Keratinocyte (primary cell): ENCODE measurements at regions not wholly inside any gene's neighbourhood (a gene's known extent, or its start where the extent isn't known, plus 50 kb on each side); places are given as distances from the start of the nearest gene placed in this dataset.
A peak's percentile ranks its signal among the peaks of the same experiment; 100 is the strongest.

Experiments
- DNase-seq: peaks from one replicate; pipeline ENCODE4 v3.0.0-alpha.2; 2011; ENCODE audit warnings: low read depth, missing footprints, low spot score
- FAIRE-seq: peaks from 2 replicates; lab custom pipeline; 2011; peaks lifted over from hg19 to GRCh38; lab: Jason Lieb, UNC
- H2AFZ ChIP-seq: 2 replicates; pipeline ENCODE4 v1.6.0; 2012; ENCODE audit warnings: low read length, control low read depth, inconsistent platforms; ENCODE audit not compliant: control insufficient read depth
- H3K27ac ChIP-seq: 2 replicates; pipeline ENCODE4 v1.5.1; 2011; ENCODE audit warnings: low read length; ENCODE audit not compliant: control insufficient read depth, insufficient read depth
- H3K27me3 ChIP-seq: 3 replicates; pipeline ENCODE4 v1.6.0; 2011; ENCODE audit warnings: low read length; ENCODE audit not compliant: control insufficient read depth, insufficient read depth; ENCODE audit errors: extremely low read depth
- H3K36me3 ChIP-seq, 2 experiments: 2 replicates in 1 of 2; 3 replicates in 1 of 2; pipeline ENCODE4 v1.5.1; 2011; ENCODE audit warnings: low read length in 2 of 2, mild to moderate bottlenecking in 1 of 2; ENCODE audit not compliant: control insufficient read depth in 2 of 2, insufficient read depth in 2 of 2; ENCODE audit errors: extremely low read depth in 1 of 2
- H3K4me1 ChIP-seq: 3 replicates; pipeline ENCODE4 v1.5.1; 2011; ENCODE audit warnings: low read length; ENCODE audit not compliant: control insufficient read depth, insufficient read depth; ENCODE audit errors: extremely low read depth
- H3K4me2 ChIP-seq: 3 replicates; pipeline ENCODE4 v1.6.0; 2011; ENCODE audit warnings: low read depth, low read length; ENCODE audit not compliant: control insufficient read depth, insufficient read depth; ENCODE audit errors: extremely low read depth
- H3K4me3 ChIP-seq, 3 experiments: fragments of 200-600 bp in 1 of 3; sonication (generic) in 1 of 3; 2 replicates in 2 of 3; 3 replicates in 1 of 3; pipeline ENCODE4 v1.5.1; 2011 to 2016; ENCODE audit warnings: low read length in 3 of 3, mild to moderate bottlenecking in 3 of 3, control low read depth in 2 of 3, inconsistent platforms in 1 of 3, low read depth in 1 of 3, mixed read lengths in 1 of 3, mixed run types in 1 of 3, moderate library complexity in 1 of 3; ENCODE audit not compliant: control insufficient read depth in 2 of 3, insufficient read depth in 2 of 3; ENCODE audit errors: extremely low read depth in 1 of 3
- H3K79me2 ChIP-seq: 2 replicates; pipeline ENCODE4 v1.6.0; 2012; ENCODE audit warnings: low read length; ENCODE audit not compliant: control insufficient read depth, insufficient read depth
- H3K9ac ChIP-seq: 3 replicates; pipeline ENCODE4 v1.6.0; 2011; ENCODE audit warnings: low read length; ENCODE audit not compliant: control insufficient read depth, insufficient read depth; ENCODE audit errors: extremely low read depth
- H3K9me1 ChIP-seq: 3 replicates; pipeline ENCODE4 v1.6.0; 2011; ENCODE audit warnings: low read length; ENCODE audit not compliant: control insufficient read depth, insufficient read depth; ENCODE audit errors: extremely low read depth
- H3K9me3 ChIP-seq: 2 replicates; pipeline ENCODE4 v1.5.1; 2012; ENCODE audit warnings: low read depth, low read length; ENCODE audit not compliant: control insufficient read depth
- H4K20me1 ChIP-seq: 3 replicates; pipeline ENCODE4 v1.6.0; 2011; ENCODE audit warnings: low read length; ENCODE audit not compliant: control insufficient read depth, insufficient read depth; ENCODE audit errors: extremely low read depth
- EZH2 ChIP-seq: IDR thresholded peaks from one replicate; pipeline ENCODE4 v1.6.1; 2012; ENCODE audit warnings: inconsistent platforms, mild to moderate bottlenecking, low read length, moderate library complexity
- dilution Hi-C: fragments of 300-500 bp; cut with MboI; formaldehyde crosslinking; loops from one replicate; pipeline ENCODE4 v1.7.0; 2020; ENCODE audit warnings: low sequenced_read_pairs; ENCODE audit not compliant: extremely low pct_ligation_motif_present
- TF ChIP-seq, protein P1 (sequence below), 3 experiments: IDR thresholded peaks in 1 of 3; conservative IDR thresholded peaks in 1 of 3; optimal IDR thresholded peaks in 1 of 3; 2 replicates in 2 of 3; 3 replicates in 1 of 3; pipeline versions ENCODE3 to v1.5.1; 2011; ENCODE audit warnings: low read length in 3 of 3, mild to moderate bottlenecking in 3 of 3, moderate library complexity in 2 of 3, control low read depth in 1 of 3, inconsistent platforms in 1 of 3; ENCODE audit not compliant: insufficient read depth in 2 of 3; ENCODE audit errors: extremely low read depth in 1 of 3

- peak; percentile 61 for DNase-seq
- peak overlapping the region; percentile 55 for H3K27ac ChIP-seq
Observed at GRCh38 chr6:145483191-145483996, 251.9 kb downstream of the EPM2A start.

GRCh38 chr6:145485288-145485687 is 250.0 kb downstream of the EPM2A start:
- dilution Hi-C loops = no loop called here

More at GRCh38 chr6:145483191-145483996, 251.9 kb downstream of the EPM2A start:
- dilution Hi-C loops = no loop called here
- Histone ChIP-seq H3K9ac (no peak overlapping the region), H3K9me3 (no peaks in the 10 kb centered on the region), H3K4me1 (peaks cover 16% of the 10 kb centered on the region), H3K36me3 (no peaks in the 10 kb centered on the region), H3K79me2 (no peaks in the 10 kb centered on the region), H4K20me1 (no peaks in the 10 kb centered on the region), H2AFZ (peak overlapping the region; percentile 70), H3K4me3 (peak overlapping the region in 1 of 3 experiments; percentile 52), H3K9me1 (no peaks in the 10 kb centered on the region), H3K27me3 (no peaks in the 10 kb centered on the region), H3K4me2 (peak overlapping the region; percentile 86)
- TF ChIP-seq, protein P1, sequence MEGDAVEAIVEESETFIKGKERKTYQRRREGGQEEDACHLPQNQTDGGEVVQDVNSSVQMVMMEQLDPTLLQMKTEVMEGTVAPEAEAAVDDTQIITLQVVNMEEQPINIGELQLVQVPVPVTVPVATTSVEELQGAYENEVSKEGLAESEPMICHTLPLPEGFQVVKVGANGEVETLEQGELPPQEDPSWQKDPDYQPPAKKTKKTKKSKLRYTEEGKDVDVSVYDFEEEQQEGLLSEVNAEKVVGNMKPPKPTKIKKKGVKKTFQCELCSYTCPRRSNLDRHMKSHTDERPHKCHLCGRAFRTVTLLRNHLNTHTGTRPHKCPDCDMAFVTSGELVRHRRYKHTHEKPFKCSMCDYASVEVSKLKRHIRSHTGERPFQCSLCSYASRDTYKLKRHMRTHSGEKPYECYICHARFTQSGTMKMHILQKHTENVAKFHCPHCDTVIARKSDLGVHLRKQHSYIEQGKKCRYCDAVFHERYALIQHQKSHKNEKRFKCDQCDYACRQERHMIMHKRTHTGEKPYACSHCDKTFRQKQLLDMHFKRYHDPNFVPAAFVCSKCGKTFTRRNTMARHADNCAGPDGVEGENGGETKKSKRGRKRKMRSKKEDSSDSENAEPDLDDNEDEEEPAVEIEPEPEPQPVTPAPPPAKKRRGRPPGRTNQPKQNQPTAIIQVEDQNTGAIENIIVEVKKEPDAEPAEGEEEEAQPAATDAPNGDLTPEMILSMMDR (optimal IDR thresholded peaks at IDR 0.05 in 1 of 3, IDR thresholded peaks at IDR 0.05 in 1 of 3, conservative IDR thresholded peaks at IDR 0.05 in 1 of 3; ENCODE audit: extremely low read depth in 1 of 3, insufficient read depth in 2 of 3, low read length in 3 of 3) = no peak
- no peak for TF ChIP-seq EZH2
- FAIRE-seq = peak; percentile 94

More at GRCh38 chr6:145485288-145485687, 250.0 kb downstream of the EPM2A start:
- no peak overlapping the region for H3K4me3 ChIP-seq
- no peak overlapping the region for H3K27ac ChIP-seq
- DNase-seq (no peak), FAIRE-seq (no peak)
- H3K9ac ChIP-seq = no peak overlapping the region
- no peaks in the 10 kb centered on the region for H3K79me2 ChIP-seq
- H3K4me2 ChIP-seq = no peak overlapping the region
- peaks cover 16% of the 10 kb centered on the region for H3K4me1 ChIP-seq
- H2AFZ ChIP-seq = no peak overlapping the region
- H3K27me3 ChIP-seq = no peaks in the 10 kb centered on the region
- H3K9me3 ChIP-seq = no peaks in the 10 kb centered on the region
- no peaks in the 10 kb centered on the region for H3K9me1 ChIP-seq
- no peak for TF ChIP-seq EZH2
- TF ChIP-seq, protein P1 (optimal IDR thresholded peaks at IDR 0.05 in 1 of 3, IDR thresholded peaks at IDR 0.05 in 1 of 3, conservative IDR thresholded peaks at IDR 0.05 in 1 of 3; ENCODE audit: extremely low read depth in 1 of 3, insufficient read depth in 2 of 3, low read length in 3 of 3) = no peak
- no peaks in the 10 kb centered on the region for H3K36me3 ChIP-seq
- H4K20me1 ChIP-seq = no peaks in the 10 kb centered on the region
